GM18519 (cell line): ENCODE measurements at regions not wholly inside any gene's neighbourhood (a gene's known extent, or its start where the extent isn't known, plus 50 kb on each side); places are given as distances from the start of the nearest gene placed in this dataset.

Source experiments
- ATAC-seq: cut with Tn5 transposase; IDR thresholded peaks from one replicate; pipeline ENCODE4 v1.9.1; 2021; ENCODE audit warnings: mild to moderate bottlenecking, moderate library complexity; ENCODE audit not compliant: unreplicated experiment, low FRiP score

DNA sequence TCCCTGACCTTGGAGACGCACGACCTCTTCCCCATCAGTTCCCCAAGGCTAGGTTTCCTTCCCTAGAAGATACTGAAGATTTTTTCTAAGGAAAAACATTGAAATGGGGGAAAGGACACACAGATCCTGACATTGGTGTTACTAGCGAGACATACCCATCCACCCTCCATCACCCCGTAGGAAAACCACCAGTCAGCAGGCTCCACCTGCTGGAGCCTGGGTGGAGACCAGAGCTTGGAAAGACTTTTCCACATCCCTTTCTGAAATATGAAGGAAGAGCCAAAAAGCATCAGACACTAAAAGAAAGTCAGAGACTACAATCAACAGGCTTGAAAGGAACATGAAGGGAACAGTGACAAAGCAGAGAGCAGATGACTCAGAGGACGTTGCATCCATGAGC, 638.0 kb downstream of the IRX1 start:
- ATAC-seq: no peak

DNA sequence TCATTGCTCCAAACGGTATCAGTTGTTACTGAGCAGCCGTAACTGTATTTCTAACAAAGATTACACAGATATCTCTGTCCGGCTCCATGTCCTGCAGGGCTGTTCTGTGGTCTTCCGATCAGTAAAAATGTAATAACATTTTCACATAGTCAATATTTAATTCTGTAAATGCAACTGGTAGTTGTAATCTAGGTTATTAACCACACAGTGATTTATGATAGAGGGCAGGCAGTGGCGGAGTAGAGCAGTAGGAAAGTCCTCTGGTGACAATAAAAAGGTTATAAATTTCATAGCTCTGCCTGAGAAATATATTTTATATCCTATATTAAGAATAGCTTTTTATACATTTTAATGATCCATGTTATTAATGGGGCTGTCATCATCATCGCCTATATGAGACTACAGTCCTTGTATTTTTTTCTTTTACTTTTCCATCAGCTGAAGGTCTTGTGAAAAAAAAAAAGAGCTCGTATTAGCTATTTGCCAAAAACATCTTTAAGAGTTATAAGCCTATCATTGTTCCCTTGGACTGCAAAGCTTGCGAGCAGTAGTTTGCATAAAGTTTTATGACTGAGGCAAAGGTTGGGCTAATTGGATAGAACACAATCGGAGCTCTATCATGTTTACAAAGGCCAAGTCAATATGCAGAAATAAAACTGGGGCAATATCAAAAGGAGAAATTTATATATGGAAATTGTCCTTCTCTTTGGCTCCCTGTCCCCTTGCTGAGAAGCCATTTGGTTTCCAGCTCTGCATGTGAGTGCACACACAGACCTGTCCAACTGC, 648.0 kb downstream of the IRX1 start:
- no peak for ATAC-seq

DNA sequence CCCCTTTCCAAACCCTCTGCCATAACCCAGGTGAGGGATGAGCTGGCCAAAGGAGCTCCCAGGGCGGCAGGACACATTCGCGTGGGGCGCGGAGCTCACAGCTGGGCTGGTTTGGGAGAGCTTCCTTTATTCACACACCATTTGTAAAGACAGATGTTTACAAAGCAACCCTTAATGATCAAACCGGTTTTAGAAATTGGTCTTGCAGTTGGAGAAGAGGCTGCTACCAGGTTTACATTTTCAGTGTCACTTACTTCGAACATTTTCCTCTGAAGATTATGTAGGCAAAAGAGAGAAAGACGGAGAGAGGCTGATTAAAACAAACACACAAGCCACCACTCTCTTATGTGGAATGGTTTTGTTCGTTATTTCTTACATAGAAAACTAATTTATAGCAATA, 648.7 kb downstream of the IRX1 start:
- no peak for ATAC-seq

DNA sequence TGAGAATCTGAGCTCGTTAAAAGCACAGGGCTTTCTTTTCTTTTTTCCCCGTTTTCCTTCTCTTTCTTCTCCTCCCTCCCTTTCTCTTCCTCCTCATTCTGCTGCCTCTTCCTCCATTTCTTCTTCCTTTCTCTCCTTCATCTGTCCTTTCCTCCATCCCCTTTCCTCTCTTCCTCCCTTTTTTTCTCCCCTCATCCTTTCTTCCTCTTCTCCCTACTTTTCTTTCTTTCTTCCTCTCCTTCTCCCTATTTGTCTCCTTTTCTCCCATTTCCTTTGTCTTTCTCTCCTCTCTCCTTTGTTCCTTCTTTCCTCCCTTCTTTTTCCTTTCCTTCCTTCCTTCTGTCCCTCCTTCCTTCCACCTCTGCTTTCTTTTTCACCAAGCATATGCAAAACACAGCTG, 649.4 kb downstream of the IRX1 start:
- ATAC-seq: no peak

DNA sequence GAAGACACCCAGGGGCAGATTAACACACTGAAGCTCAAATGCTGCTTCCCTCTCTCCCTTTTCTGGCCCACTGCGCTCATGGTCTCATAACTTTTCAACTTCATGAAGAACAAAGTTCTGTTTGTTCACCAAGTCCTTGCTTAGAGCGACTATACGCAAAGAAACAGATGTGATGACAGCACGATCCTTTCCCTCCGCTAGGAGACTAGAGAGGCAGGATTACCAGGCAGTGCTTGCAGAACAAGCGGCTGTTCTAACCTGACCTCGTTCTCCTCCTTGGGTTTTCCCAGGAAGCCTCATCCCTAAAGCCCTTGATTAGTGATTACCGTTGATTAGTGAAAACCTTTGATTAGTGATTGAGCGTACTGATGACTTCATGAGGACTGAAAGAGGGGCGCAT, 649.9 kb downstream of the IRX1 start:
- no peak for ATAC-seq

DNA sequence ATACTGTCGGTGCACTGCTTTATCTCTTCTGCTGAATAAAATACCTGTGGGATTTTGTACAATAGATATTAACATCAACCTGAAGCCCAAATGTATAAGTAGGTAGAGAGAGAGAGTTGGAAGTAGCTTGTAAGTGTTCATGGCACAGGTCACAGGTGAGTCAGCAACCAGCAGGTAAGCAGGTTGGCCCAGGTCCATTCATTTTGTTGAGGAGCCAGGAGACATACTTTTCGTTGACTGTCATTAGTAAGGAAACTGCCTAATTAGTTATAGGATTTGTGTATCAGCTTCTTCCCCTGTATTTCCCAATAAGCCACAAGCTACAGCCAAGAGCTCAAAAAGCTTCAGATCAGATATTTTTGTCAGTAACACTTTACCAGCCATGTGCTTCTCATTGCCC, 650.8 kb downstream of the IRX1 start:
- no peak for ATAC-seq

DNA sequence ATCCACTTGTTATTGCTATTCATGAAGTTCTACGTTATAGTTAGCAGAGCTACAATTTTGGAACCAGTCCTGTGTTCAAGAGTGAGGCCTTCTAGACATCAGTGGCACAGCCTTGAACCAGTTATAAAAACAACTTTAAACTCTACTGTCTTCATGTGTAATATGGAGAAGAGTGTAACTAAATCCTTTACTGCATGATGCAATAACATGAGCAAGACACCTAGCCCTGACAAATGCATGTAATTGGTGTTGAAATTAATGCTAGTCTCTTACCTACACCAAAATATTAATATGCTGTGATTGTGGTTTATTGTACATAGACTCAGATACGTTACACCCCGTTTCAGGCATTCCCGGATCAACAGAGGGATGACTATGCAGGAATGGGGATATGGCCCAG, 654.6 kb downstream of the IRX1 start:
- no peak for ATAC-seq

DNA sequence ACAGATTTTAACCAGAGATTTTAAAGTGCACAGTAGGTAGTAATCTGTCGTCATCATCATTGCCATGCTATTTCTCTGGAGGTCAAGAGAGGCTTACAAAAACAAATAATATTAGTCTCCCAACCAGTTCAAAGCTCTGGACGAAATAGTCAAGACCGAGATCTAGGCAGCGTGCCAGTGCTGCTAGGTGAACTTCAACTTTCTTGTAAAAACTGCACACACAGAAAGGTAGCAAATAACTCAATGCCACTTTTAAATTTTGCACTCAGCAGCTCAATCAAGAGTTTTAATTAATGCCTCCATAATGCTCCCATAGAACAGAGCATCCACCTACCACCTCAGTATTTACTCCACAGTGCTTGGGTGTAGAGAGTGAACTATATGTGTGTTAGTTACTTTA, 656.8 kb downstream of the IRX1 start:
- no peak for ATAC-seq

DNA sequence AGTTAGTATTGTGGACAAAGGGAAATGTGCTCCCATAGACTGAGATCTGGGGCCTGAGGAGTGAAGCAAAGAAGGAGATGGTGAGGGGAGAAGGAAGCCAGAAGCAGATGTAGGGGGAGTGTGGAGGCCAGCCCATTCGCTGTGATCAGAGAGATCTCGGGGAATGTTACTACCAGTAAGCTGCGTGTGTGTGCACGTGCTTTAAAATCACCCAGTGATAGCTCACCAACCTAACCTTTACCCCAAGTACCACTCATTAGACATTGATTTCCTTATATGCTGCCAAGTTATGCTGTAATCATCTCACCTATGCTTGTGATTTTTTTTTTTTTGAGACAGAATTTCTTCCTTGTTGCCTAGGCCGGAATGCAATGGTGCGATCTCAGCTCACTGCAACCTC, 659.1 kb downstream of the IRX1 start:
- ATAC-seq: no peak

DNA sequence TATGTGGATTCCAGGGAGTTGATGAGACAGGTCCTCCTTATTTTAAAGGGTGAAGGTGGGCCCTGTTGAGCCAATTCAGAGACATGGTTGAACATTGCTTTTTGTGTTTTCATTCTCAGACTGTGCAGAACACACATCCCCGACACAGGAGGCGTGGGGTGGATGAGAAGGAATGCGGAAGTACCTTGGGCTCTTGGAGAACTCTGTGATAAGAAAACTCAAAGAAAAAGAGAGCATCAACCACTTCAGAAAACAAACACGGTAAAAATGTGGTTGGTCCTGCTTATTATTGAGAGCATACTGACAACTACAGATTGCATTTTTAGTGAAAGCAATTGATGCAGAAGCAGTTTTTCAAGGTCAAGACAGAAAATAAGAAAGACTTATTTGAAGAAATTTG, 659.8 kb downstream of the IRX1 start:
- no peak for ATAC-seq

DNA sequence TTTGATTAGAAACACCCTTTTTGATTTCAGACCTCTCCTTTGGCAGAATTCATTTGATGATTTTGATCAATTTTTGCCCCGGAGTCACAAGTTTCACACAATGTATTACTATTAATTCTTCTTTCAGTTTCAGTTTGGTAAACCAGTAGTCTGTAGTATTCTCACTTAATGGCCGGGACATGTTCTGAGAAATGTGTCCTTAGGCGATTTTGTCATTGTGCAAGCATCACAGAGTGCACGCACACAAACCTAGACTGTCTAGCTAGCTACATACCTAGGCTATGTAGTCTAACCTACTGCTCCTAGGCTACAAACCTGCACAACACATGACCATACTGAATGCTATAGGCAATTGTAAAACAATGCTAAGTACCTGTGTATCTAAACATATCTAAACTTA, 662.5 kb downstream of the IRX1 start:
- ATAC-seq: no peak

DNA sequence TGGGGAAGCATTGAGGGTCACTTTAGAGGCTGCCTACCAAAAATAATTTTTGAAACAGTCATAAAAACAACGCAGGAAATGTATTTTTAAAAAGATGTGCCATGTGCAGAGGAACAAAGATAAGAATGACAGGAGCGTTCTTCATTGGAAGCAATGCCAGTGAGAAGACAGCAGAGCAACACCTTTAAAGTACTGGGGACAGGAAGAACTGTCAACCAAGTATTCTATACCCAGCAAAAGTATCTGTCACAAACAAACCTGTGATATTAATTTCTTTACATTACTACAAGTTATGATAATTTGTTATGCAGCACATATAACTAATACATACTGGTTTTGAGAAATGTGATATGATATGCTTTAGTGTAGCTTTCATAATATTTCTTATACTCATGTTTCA, 675.6 kb downstream of the IRX1 start:
- ATAC-seq: no peak

DNA sequence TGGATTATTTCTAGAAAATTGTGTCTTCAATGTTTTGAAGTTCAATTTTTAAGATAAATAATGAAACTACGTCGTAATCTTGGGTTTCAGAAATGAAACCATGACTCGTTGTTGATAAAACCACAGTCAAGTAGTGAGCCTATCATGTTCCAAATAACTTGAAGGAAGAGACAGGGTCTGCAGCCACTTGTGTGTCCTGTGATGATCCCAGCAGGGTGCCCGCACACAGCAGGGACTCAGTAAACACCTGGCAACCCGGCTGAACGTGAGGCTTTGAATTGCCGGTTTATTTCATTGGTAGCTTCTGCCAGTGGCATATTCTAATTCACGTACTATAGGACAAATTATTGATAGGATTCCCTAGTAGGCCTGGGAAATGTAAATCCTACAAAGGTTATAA, 679.6 kb downstream of the IRX1 start:
- ATAC-seq: no peak

DNA sequence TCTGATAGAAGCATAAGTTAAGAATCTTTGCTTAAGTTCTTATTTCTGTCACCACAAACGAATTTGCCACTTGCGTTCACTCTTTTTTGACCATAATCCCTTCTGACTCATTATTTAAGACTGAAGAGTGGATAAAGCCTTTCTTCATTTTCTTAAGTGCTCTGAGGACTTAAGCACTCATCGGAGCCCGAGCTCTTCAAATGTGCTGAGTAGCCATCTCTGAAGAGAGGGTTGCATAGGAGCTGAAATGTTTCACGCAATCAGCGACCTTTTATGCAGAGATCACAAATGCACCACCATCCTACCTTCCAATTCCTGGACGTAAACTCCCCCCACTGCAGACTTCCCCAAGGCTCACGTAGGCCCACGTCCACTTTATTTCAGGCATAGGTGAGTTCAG, 699.2 kb downstream of the IRX1 start:
- ATAC-seq: no peak

DNA sequence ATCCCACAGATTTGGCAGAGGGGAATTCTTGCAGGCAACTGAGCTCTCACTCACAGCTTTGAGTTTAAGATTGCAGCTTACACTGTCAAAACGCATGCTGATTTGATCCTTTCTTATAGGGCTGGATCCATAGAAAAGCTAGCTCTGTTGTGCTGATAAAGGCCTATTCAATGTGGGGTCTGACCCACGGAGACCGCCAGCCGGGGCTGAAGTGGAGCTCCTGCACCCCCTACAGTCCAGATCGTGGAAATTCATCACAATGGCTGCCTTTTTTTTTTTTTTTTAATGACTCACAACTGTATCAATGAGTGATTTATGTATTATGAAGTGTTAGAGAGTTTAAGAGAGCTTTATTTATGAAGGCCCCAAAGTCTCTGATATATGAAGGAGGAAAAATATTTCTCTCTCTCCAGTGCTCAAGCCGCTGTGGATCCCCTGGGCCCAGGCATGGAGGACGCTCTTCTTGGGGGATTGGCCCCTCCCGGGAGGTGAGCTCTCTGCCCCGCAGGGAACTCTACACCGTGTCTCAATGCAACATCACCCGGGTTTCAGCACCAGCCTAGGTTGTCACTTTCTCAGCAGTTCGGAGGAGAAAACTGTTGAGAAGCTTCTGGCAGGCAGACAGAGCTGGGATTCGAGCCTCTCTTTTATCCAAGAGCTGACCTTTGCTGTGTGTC, 700.2 kb downstream of the IRX1 start:
- ATAC-seq: no peak

DNA sequence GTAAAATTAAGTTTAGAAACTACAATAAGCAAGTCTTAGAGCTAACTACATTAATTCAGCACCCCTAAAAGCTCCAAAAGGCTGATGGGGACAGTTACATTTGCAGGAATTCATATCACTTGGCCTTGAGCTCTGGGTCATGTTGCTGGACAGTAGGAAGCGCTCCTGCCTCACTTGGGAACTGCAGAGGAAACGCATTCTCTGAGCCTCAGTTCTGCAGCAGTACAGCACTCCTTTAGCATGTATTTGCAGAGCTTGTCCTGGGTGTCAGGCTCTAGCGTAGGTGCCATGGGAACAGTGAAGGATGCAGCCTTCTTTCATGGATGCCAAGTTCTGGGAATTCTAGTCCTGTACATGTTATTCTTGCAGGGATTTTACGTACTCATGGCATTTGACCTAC, 710.4 kb downstream of the IRX1 start:
- no peak for ATAC-seq

DNA sequence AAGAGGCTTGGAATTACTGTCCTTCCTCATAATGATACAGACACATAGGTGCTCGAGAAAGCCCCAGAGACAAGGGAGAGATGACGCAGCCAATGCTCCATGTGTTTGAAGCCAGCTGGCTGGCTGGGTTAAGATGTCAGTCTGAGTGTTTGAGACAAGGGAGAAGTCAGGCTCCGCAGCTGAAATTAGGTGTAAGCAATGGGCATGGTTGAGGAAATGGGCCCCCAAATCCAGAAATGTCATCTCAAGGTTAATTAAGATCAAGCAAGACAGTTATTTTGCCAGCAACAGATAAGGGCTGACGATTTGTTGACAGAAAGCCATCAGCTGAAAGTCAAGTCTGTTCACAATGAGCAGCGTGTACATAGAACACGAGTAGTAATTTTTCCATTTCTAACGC, 713.4 kb downstream of the IRX1 start:
- ATAC-seq: no peak

DNA sequence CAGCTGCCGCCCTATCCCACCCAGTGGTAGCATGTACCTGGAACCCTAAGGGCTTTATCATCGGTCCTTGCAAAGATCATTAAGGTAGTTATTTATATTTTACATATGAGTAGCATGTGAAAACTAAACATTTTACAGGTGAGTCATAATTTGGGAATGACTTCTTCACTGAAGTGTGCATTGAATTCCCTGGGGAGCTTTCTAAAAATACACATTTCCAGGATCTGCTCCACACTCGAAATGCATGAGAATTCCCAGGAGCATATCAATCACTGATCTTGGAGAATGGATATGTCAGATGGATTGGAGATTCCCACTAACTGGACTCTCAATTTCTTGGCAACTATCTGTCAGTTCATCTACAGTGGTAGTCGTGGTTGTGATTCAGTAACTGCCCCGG, 717.5 kb downstream of the IRX1 start:
- ATAC-seq: no peak

DNA sequence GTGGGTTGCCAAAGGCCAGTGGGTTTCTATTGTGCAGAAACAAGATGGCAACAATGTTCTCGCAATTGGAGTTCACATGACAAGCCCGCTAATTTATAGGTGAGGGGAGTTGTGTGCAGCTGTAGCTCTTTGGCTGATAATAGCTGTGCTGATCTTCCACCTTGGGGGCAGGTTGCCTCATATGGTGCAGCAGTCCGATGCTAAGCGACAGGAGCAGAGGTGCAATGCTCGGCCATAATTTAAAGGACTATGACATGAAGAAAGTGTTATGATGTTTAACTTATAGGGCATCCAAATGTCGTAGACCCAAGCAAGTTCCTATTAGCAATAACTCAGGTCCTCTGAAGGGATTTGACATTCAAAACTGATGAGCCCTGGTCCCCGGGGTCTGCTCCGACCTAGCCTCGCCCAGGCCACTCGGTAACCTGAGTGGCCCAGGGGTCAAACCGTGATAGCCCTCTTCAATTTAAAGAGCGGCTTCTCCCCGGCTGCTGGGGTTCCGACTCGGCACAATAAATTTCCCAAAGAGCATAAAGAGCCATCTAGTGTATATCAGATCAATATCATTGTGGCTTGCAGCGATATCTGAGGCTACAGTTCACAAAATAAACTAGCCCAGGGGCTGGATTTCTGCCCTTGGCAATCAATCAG, 724.0 kb downstream of the IRX1 start:
- ATAC-seq: no peak

DNA sequence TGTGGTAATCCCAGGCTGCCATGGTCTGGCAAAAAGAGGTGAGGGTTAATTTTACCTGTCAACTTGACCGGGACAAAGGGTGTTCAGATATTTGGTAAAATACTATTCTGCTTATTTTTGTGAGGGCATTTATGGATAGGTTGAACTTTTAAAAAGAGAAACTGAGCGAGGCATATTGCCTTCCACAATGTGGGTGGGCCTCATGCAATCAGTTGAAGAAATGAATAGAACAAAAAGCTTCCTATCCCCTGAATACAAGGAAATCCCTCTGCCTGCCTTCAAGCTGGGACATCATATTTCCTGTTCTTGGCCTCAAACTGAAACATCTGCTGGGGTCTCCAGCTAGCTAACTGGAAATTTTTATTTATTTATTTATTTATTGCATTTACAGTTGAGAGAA, 734.7 kb downstream of the IRX1 start:
- no peak for ATAC-seq

DNA sequence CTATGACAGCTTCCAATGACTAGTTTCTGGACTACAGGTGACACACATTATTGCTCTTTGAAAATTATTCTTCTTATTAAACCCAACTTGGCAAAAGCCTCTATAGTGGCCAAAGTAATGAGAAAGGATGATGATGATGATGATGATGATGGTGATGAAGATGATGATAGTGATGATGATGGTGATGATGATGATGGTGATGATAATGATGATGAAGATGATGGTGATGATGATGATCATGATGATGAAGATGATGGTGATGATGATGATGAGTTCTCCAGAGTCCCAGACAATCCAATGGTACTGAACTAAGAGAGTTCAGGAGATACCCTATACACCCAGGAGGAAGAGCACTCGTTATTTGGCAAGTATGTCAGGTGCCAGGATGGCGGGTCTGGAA, 739.4 kb downstream of the IRX1 start:
- ATAC-seq: no peak

DNA sequence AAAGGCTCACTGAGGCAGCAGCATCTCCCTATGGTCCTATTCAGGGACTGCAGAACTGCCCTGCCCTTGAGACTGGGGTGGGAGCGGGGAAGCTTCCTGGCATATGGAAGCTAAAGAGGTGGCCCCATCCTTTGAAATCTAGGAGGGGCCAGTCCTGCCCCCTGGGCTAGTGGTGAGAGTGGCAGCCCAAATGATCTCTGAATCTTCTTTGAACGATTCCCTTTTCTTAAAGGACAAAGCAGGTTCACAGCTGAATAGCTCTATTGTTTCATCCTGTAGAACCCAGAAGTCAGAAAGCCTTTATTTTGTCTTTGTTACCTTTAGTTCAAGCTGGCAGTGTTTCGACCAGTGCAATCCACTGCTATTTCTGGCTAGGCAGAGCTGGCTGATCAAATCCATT, 741.9 kb downstream of the IRX1 start:
- ATAC-seq: no peak
